B cell (primary cell): ENCODE measurements at regions not wholly inside any gene's neighbourhood (a gene's known extent, or its start where the extent isn't known, plus 50 kb on each side); places are given as distances from the start of the nearest gene placed in this dataset.

Source experiments
- EZH2 ChIP-seq: IDR thresholded peaks from 2 replicates; pipeline ENCODE4 v1.6.1; 2012; ENCODE audit warnings: borderline replicate concordance, low read depth, mild to moderate bottlenecking, moderate library complexity, low read length; ENCODE audit not compliant: insufficient read depth, poor library complexity, severe bottlenecking
- TF ChIP-seq, protein P1 (sequence below): fragments of 200-600 bp; IDR thresholded peaks from one replicate; pipeline ENCODE4 v1.8.0; 2022; ENCODE audit warnings: antibody characterized with exemption, mild to moderate bottlenecking

DNA sequence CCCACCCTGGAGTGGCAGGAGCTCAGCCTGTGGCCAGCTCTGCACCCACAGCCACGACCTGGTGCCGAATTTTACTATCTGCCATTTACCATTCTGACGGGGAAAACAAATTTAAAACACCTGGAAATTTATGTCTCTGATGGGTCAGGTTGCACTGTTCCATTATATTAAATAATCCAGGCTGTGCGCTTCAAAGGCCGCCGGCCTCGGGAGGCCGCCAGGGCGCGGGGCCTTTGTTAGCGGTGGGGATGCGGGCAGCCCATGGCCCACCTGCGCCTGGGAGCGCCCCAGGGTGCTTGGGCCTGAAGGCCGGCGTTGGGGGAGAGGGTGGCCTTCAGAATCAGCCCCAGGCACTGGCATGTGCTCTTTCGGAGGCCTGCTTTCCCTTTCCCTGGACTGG is 276.9 kb downstream of the SRBD1 start:
- TF ChIP-seq, protein P1, sequence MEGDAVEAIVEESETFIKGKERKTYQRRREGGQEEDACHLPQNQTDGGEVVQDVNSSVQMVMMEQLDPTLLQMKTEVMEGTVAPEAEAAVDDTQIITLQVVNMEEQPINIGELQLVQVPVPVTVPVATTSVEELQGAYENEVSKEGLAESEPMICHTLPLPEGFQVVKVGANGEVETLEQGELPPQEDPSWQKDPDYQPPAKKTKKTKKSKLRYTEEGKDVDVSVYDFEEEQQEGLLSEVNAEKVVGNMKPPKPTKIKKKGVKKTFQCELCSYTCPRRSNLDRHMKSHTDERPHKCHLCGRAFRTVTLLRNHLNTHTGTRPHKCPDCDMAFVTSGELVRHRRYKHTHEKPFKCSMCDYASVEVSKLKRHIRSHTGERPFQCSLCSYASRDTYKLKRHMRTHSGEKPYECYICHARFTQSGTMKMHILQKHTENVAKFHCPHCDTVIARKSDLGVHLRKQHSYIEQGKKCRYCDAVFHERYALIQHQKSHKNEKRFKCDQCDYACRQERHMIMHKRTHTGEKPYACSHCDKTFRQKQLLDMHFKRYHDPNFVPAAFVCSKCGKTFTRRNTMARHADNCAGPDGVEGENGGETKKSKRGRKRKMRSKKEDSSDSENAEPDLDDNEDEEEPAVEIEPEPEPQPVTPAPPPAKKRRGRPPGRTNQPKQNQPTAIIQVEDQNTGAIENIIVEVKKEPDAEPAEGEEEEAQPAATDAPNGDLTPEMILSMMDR: no peak
- TF ChIP-seq EZH2: no peak
